LHCN-M2 (cell line): ENCODE measurements at regions not wholly inside any gene's neighbourhood (a gene's known extent, or its start where the extent isn't known, plus 50 kb on each side); places are given as distances from the start of the nearest gene placed in this dataset.
"Not testable (repeated sequence)": the region's sequence is repeated elsewhere in the genome, so short reads cannot be mapped to it uniquely, and the experiment has no call there.

Experiments
- DNase-seq: peaks from one replicate; pipeline ENCODE4 v3.0.0-alpha.2; 2012; ENCODE audit warnings: low read depth

DNA sequence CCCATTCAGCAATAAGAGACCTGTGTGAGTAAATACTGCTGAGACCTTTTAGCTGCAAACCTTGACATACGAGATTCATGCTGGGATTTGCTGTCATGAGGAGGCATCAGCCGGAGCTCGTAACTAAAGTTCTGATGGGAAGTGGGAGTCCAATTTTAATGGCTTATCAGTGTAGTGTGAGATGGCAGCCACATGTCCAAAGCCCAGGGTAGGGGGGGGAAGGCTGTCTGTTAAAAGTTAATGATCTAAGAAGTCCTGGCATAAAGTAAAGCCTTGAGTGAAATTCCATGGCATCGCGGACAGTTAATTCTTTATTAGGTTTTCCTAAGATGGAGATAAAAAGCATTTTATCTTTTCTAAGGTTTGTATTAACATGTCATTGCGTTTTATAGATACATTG lies 240.0 kb downstream of the AACS start:
- no peak for DNase-seq

DNA sequence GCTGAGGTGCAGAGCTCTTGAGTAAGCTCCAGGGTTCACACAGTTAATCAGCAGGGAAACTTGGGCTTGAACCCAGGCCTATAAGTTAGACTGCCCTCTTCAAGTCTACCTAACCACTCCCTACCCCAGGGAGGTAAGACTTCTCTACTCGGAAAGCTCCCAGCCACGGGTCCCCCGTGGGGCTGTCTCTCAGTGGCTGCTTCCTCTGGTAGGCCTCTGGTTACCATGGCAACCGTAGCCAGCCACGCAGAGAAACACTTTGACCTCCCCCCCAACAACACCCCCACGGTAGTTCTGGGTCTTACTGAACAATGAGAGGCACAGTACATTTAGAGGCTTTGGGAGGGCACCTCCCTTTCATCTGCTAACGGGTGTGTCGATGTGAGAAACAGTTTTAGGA lies 245.2 kb downstream of the AACS start:
- DNase-seq, result no peak

DNA sequence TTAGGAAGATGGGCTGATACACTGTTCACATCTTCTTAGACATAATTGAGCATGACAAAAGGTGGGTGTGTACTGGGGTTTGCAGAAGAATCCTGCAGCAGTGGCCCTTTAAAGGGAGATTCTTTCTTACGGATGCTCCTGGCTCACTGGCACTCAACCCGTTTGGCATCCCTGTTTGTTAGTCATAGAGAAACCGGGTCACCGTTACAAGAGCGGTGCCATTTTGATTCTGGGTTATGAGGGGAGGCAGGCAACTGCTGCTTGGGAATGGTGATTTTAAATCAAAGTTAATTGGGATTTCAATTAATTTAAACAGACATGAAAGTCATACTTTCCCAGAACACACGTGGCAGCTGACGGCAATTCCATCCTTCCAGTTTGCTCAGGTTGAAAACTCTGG lies 245.8 kb downstream of the AACS start:
- DNase-seq, result no peak

DNA sequence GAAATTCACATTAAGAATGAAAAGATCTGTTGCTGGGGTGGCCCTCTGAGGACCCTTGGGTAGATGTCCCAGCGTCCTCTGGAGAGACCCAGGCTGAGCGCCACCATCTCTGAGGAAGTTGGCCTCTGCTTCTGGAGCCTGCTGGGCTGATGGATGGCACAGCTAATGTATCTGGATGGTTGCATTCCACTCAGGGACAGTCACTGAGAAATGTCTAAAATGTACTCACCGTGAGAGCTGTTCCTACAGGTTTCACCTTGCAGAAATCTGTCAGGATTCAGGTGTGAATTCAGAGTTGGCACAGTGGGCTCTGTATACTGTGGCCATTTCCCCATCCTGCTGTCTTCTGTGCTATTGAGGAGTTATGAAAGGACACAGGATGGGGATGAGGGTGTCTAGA lies 247.2 kb downstream of the AACS start:
- DNase-seq, result no peak

DNA sequence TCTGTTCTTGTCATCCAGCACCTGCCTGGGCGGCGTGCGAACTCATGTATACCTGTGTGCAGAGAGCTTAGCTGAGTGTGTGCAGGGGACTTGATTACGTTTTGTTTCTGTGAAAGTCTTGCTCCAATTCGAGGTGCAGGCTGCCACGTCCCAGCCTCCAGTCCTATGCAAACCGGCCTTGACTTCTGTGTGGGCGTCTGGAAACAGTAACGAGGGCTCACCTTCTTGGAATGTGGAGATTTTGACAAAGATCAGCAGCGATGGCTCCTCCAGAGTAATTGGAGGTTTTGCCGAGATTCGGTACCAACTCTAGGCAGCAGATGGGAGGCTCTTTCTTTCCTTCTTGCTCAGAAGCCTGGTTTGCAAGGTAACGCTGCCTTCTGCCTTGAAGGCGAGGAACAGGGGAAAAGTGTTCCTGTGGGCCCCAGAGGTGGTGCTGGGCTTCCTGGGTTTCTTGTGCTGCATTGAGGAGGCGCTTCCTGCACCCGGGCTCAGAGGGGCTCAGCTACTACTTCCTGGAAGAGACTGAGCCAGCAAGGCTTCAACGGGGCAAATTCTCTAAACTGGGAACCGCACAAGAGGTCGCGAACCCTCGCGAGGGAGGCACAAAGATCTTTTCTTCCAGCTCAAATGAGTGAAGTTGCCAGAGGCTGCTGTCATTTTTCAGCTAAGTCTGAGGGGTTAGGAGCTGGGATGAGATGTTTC lies 249.0 kb downstream of the AACS start:
- no peak for DNase-seq

DNA sequence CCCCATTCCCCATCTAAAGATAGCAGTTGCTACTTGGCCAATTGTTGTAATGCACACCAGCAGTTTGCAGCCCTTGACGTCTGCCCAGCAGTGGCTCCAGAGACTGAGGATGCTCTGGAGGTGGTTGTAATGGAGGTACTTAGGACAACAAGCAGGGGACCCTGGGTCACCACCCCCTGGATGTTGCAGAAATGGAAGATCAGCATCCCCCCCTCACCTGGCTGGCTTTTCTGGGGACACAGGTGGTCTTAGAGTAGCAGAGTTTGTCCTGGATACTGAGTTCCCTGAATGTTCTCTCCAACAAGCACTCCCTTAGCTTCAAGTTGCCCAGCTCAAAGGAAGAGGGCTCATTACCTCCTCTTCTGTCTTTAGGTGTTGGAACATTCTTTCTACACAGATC lies 250.5 kb downstream of the AACS start:
- no peak for DNase-seq

DNA sequence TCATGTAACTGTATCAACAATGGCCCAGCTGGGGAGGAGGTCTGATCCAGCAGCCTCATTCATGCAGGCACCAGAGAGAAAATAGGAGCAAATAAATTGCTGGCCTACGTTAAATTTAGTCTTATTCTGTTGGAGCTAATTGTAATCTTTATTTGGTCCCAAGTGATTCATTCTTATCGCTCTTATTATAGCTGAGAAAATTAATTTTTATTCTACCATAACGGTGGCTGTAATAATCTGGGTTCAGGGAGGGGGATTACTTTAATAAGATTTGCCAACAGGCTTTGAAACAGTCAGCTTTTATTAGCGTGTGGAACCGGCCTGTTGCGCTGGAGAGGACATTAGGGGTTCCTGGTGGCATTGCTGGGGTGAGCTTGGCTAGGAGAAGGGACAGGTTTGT lies 254.9 kb downstream of the AACS start:
- DNase-seq, result no peak

DNA sequence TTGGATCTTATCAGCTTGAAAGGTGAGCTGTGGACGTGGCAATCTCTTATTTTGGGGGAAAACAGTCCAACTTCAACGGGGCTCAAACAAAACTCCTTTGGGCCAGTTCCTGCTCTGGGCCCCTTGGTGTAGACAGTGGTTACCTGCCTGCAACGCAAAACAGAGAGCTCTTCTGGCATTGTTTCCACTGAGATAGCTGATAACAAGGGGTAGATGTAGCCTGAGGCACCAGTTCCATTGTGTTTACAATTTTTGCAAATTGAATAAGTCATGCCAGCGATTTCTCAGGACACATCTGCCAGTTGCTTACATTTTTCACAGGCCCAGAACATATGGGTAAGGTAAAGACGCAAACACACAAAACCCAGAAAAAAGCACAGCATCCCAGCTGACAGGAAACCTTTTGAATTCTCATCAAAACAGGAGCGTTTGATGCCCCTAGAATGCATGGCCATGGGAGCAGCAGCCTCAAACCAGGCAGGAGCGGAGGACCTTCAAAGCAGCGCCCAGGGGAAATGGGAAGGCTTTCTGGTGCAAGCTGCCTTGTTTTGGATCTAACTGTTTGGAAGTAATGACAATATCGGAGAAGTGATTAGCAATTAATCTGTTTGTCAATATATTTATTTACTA lies 259.7 kb downstream of the AACS start:
- no peak for DNase-seq

DNA sequence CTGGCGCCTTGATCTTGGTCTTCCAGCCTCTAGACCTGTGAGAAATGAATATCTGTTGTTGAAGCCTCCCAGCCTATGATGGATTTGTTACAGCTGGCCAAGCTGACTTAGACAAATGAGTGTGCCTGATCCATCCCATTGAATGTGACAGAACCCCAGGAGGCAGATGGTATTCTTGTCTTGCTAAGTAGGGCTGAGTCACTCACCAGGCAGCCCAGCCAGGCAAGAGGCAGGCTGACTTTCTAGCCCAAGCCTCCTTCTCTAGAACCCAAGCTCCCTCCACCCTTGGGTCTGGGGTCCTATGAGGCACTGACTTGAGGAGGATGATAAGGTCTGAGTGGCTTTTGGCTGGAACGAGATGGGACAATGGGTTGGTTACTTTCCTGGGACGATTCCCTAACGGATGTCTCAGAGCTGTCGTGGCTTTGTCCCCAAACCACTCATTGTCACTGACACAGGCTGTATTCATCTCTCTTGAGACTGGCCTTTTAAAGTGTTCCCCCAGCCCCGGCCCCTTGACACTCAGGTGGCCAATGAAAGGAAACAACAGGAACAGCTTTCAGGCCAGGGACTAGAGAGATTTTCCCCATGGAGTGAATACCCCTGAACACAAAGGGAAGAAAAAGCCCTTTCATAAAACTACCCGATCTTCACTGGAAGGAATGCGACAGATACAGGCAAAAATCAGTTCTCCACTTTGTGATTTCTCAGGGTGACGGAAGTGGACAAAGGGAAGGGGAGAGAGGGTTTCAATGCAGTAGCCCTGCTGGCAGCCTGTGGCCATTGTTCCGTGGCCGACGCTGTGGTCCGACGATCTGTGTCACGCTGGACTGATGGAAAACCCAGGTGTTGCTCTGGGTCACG lies 264.2 kb downstream of the AACS start:
- DNase-seq, result peak; percentile 5

DNA sequence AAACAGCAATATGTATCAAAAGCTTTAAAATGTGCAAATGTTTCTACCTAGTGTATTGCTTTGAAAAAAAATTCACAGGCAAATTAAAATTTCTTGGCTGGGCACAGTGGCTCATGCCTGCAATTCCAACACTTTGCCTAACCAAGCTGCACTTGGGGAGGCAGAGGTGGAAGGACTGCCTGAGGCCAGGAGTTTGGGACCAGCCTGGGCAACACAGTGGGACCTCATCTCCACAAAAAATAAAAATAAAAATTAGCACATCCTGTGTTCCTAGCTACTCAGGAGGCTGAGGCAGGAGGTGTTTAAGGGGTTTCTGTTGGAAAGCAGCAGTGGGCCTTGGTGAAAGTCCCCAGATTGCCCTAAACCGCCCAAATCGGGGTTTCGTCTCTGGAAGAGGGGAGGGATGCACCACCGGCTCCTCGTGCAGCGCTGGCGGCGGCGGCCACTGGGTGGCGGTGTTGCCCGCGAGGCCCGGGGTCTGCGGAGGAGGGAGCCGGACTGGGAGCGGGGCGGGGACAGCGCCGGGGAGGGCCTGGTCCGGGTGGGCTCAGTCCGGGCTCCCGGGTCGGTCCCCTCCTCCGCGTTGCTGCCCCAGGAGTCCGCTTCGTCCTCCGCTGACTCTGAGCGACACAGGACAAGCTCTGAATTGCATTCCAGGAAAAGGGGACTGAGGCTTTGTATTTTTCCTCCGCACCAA lies 265.6 kb downstream of the AACS start:
- peak; percentile 8 for DNase-seq

DNA sequence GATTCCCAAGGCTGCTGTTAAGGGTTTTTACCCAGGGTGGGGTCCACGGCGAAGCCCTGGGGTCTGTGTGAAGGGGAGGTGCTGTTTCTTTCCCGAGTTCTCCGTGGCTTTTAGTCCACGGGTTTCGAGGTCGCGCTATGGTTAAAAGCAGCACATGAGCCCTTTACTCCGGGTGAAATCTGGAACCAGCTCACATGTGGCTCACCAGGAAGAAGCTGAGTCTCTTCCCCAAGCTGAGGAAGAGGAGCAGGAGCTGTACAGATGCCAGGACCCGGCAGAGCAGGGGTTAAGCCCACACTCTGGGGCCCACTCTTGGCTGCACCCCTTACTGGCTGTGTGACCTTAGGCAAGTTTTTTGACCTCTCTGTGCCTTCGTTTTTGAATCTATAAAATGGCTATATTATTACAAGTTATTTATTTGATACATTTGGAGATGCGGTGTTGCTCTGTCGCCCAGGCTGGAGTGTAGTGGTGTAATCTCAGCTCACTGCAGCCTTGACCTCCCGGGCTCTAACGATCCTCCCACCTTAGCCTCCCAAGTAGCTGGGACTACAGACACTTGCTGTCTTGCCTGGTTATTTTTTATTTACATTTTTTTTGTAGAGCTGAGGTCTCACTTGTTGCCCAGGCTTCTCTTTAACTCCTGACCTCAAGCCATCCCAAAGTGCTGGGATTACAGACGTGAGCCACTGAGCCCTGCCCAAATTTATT lies 266.3 kb downstream of the AACS start:
- no peak for DNase-seq

DNA sequence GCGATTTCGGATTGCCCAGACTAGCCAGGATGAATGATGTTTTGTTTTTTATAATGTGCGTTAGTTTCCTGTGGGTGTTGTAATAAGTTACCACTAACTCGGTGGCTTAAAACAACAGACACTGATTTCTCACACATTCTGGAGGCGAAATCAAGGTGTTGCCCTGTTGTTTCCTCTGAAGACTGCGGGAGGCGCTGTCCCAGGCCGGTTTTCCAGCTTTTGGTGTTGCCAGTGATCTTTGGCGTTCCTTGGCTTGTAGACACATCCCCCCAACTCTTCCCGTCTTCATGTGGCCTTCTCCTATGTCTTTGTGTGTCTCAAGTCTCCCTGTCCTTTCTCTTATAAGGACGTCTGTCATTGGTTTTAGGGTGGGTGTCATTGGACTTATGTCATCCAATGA lies 267.7 kb downstream of the AACS start:
- DNase-seq, result no peak

DNA sequence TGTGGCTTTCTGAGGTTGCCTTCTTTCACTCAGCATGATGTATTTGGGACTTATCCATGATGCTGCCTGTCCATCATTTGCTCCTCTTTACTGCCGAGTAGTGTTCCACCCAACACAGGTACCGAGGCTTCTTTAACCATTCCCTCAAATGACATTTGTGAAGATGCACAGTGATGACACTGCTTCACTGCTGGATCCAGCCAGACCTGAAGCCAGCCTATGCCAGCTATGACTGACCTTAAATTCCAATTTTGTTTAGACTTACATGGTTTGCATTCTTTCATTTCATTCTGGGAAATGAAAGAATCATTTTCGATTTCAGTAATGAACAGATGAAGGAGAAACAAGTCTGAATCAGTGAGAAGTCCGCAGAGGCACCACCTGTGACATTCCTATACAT lies 271.0 kb downstream of the AACS start:
- DNase-seq, result no peak

DNA sequence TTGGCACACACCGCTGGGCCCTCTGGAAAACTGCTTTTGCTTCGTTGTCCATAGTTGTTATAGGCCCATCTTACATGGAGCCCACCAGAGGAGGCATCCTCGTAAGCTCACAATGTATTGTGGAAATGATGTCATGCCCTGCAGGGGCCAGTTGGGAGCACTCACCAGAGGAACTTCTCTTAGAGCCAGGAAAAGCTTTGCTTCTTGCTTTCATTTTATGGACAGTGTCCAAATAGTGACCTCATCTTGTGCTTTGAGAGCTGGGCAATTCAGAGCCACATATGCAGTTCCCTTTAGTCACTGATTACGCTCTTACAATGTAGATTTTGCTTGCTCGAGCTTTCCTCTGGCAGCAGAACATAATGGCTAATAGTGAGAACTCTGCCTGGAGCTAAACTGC lies 275.6 kb downstream of the AACS start:
- peak; percentile 37 for DNase-seq

DNA sequence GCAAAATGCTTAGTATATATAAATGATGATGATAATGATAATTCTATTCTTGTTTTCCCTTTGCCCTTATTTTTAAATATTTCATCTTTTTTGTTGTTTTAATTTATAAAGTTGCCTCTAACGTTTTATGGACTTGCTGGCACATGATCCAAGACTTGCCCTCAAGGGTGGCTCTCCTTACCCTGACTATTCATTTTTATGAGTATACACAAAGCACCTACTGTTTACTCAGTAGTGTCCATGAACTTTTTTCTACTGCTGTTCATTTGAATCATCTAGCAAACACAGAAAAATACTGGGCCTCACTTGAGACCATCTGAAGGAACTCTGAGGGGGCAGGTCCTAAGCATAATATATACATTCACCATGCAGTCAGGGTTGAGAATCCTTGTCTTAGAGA lies 276.2 kb downstream of the AACS start:
- no peak for DNase-seq

DNA sequence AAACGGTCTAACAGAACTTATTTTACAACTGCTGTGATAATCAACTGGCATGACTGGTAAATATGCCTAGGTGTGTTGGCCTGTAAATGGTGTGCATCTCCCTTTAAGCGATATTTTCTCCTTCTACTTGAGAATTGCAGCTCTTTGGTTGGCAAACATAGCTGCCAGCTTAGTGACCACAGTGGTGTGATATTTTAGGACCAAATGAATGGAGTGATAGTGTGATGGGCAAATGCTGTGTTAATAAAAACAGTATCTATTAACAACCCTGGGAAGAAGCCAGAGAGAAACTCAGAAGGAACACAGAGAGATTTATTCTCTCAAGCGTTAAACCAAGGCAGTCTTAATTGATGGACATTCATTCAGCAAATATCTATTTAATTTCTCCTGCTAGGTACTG lies 278.4 kb downstream of the AACS start:
- DNase-seq, result no peak

DNA sequence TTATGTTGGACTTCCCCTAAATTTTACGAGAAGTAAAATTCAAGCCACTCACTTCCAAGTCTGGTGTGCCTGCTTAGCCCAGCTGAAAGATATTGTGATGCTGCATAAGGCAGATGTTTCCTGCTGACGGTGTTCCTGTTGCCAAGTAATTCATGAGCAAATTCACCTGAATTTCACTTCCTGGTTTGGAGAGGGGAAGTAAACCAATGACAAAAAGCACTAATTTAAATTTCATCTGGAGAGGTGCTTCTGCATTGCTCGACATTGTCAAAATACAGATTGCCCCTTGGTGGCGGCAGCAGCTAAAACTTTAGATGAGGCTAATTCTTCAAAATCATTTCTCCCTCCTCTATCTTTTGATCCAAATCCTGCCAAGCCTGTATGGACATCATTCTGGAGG lies 281.1 kb downstream of the AACS start:
- DNase-seq, result no peak

DNA sequence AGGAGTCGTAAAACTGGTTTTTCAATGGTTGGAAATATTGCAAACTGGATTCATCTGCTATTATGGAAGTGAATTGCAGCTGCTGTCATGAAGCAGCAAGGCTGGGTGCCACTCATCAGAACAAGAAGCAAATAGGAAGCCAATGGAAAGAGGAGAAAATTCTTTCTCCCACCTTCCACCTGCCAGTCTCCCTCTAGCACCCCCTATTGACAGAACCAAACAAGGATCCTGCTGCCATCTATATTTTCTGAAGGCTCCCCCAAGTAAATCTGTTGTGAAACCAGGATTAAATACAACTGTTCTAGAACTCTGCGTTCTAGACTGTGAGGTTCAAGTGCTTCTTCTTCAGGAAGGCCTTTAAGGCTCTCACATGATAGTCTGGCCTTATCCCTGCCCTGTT lies 286.6 kb downstream of the AACS start:
- DNase-seq, result no peak

DNA sequence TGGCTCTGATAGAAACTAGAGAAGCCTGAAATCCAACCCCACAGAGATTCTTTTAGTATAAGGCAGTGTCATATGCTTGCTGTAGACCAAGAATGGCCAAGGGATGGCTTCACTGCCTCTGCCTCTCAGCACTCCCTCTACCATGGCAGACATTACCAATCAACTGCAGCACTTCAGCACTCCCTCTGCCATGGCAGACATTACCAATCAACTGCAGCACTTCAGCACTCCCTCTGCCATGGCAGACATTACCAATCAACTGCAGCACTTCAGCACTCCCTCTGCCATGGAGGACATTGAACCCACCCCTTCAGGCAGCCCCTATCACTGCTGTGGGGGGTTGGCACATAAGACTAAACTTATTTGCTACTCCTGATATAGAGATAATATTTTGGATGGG lies 287.8 kb downstream of the AACS start:
- not testable (repeated sequence) for DNase-seq

DNA sequence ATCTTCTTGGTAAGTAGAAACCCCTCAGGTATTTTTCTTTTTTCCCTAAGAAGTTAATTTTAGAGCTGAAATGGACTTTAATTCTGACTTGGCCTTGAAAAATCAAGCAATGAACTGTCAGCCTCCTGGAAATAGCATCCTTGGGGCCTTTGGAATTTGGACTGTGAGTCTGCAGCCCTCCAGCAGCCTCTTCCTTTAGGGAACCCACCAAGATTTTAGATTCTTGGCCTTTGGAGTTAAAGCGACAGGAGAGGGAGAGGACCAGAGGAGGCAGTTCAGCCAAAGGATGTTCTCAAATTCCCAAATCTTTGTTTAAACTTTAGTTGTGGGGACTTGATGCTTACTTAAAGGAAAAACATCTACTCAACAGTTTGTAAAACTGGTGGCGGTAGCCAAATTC lies 288.6 kb downstream of the AACS start:
- no peak for DNase-seq

DNA sequence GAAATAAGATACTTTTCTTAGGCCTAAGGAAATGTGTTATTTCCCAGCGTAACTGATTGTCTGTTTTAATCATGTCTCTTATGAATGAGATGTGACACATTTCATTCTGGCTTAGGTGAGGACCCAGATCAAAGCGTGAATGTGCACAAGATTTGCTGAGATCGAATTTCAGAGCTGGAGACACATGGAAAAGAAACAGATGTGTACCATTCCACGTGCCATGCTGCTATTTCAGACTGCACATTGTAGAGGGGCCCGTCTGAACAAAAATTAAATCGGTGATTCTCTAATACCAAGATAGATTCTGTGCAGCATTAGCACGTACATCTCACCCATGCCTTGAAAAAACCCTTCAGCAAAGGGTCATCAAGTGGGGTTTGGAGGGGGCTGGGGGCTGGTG lies 290.4 kb downstream of the AACS start:
- no peak for DNase-seq

DNA sequence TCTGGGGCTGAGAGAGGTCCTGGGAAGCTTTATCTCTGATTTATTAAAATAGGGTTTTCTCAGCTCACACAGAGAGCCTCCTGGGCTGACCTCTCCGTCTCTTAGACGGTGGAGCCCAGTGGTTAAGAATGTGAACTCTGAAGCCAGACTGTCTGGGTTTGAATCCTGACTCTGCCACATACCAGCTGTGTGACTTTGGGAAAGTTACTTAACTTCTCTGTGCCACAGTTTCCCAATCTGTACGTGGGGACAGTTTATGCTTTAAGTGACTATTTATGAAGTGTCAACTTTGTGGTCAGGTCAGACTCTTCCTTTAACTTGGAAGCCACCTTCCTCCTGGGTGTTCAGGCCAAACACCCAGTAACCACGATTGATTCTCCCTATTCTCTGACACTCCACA lies 290.9 kb downstream of the AACS start:
- DNase-seq, result no peak
